BLaER1 treated with 17β-estradiol and CSF1 and Interleukin-3, amounts not matched to agents 10 nM and 100 nM (cell line): ENCODE measurements at regions not wholly inside any gene's neighbourhood (a gene's known extent, or its start where the extent isn't known, plus 50 kb on each side); places are given as distances from the start of the nearest gene placed in this dataset.
A peak's percentile ranks its signal among the peaks of the same experiment; 100 is the strongest.
"Not testable (repeated sequence)": the region's sequence is repeated elsewhere in the genome, so short reads cannot be mapped to it uniquely, and the experiment has no call there.

ENCODE experiments used
- H3K27ac ChIP-seq, 11 experiments: shearing (Covaris generic); formaldehyde crosslinking; 2 replicates each; pipeline ENCODE4 v1.8.1; 2022
- H3K27me3 ChIP-seq, 11 experiments: shearing (Covaris generic); formaldehyde crosslinking; 2 replicates each; pipeline ENCODE4 v1.8.1; 2022
- H3K36me3 ChIP-seq, 11 experiments: shearing (Covaris generic); formaldehyde crosslinking; 2 replicates each; pipeline ENCODE4 v1.8.1; 2022
- H3K4me1 ChIP-seq, 10 experiments: shearing (Covaris generic); formaldehyde crosslinking; 2 replicates each; pipeline ENCODE4 v1.8.1; 2022
- H3K4me2 ChIP-seq, 11 experiments: shearing (Covaris generic); formaldehyde crosslinking; 2 replicates each; pipeline ENCODE4 v1.8.1; 2022
- H3K4me3 ChIP-seq, 10 experiments: shearing (Covaris generic); formaldehyde crosslinking; 2 replicates each; pipeline ENCODE4 v1.8.1; 2022
- H3K9ac ChIP-seq, 11 experiments: shearing (Covaris generic); formaldehyde crosslinking; 2 replicates each; pipeline ENCODE4 v1.8.1; 2022
- H3K9me3 ChIP-seq, 11 experiments: shearing (Covaris generic); formaldehyde crosslinking; replicated peaks in 1 of 11; 2 replicates each; pipeline ENCODE4 v1.8.1; 2022
- H4K20me1 ChIP-seq, 11 experiments: shearing (Covaris generic); formaldehyde crosslinking; 2 replicates each; pipeline ENCODE4 v1.8.1; 2022
- Cebpa-rat ChIP-seq, 11 experiments: shearing (Covaris generic); IDR thresholded peaks; 2 replicates each; pipeline ENCODE4 v1.8.1; 2022

DNA sequence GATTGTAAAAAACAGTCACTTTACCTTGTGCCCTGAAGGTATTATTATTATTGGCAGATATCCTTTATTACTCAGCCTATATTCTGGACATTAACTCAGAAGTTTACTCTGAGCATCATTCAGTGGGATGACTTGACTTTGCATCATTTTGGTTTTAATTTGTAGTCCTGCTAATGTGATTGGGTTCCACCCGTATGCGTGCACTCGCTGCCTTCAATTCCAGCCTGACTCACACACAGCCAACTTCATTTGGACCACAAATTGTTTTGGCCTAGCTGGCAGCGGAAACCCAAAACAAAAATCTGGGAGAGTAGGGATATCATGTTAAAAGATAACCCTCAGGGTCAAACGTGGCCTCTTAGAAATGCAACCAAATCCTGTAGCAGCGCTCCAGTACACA is 704.4 kb upstream of the SLC35B3 start:
- H3K9ac ChIP-seq, result no peak overlapping the region
- H3K4me3 ChIP-seq, result no peak overlapping the region
- H3K4me1 ChIP-seq, result no peaks in the 10 kb centered on the region
- no peaks in the 10 kb centered on the region for H3K27me3 ChIP-seq
- no peak overlapping the region for H3K27ac ChIP-seq
- H4K20me1 ChIP-seq, result no peaks in the 10 kb centered on the region
- no peak for TF ChIP-seq Cebpa-rat (IDR thresholded peaks at IDR 0.05)
- H3K4me2 ChIP-seq, result no peak overlapping the region
- no peaks in the 10 kb centered on the region for H3K36me3 ChIP-seq
- H3K9me3 ChIP-seq, result no peaks in the 10 kb centered on the region

DNA sequence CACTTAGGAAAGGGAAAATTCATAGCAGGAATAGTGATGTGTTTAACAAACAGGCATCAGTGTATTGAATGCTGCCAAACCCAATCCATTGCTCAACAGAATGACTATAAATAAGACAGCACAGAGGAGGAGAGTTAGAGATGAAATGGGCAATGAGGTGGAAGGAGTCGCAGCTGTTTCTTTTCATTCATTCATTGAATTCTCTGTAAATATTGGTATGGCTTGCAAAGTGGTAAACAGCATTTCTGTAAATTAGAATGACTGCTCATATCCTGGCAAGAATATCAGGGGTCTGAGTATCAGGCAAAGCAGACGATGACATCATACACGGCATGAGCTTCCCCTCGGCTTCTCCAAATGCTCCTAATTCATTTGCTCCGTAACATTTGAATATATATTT is 703.6 kb upstream of the SLC35B3 start:
- no peak overlapping the region for H3K4me3 ChIP-seq
- H3K9ac ChIP-seq, result no peak overlapping the region
- no peaks in the 10 kb centered on the region for H3K9me3 ChIP-seq
- no peaks in the 10 kb centered on the region for H3K36me3 ChIP-seq
- no peaks in the 10 kb centered on the region for H4K20me1 ChIP-seq
- H3K27me3 ChIP-seq, result no peaks in the 10 kb centered on the region
- TF ChIP-seq Cebpa-rat (IDR thresholded peaks at IDR 0.05), result no peak
- H3K4me2 ChIP-seq, result no peak overlapping the region
- no peak overlapping the region for H3K27ac ChIP-seq
- H3K4me1 ChIP-seq, result no peaks in the 10 kb centered on the region

DNA sequence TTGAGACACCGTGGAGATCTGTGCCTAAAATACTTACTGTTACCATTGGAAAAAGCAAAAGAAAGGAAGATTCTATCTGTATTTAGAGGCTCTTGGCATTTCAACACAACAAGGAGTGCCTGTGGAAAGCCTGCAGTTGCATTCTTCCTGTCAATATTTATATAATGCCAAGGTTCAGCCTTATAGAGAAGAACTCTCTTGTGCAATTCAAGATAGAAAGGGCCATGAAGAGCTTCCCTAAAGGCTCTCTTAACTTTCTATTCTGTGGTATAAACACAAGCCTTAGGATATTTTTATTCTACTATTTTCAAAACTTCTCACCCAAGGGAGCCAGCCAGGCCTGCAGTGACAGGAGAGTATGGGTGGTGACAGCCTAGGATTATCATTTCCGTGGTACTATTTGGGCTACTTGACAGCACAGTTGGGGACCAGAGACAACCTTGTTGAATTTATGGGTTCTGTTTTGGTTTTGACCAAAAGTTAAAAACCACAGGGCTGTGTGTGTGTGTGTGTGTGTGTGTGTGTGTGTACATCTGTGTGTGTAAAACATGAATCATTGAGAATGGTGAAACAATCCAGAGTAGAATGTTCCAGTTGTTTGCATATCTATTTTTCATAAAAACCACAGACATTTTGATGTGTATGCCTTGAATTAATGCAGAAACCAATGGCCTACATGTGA is 700.9 kb upstream of the SLC35B3 start:
- Histone ChIP-seq H3K9me3 (no peaks in the 10 kb centered on the region), H3K4me1 (no peaks in the 10 kb centered on the region), H3K27ac (no peak overlapping the region), H3K36me3 (no peaks in the 10 kb centered on the region), H3K4me3 (no peak overlapping the region), H3K27me3 (no peaks in the 10 kb centered on the region), H3K9ac (no peak overlapping the region), H4K20me1 (no peaks in the 10 kb centered on the region), H3K4me2 (0 out of 22 replicates have a peak overlapping the region, but pooled peaks of 2 of the 11 experiments have one; percentile 6 to 10)
- TF ChIP-seq Cebpa-rat (IDR thresholded peaks at IDR 0.05), result no peak

DNA sequence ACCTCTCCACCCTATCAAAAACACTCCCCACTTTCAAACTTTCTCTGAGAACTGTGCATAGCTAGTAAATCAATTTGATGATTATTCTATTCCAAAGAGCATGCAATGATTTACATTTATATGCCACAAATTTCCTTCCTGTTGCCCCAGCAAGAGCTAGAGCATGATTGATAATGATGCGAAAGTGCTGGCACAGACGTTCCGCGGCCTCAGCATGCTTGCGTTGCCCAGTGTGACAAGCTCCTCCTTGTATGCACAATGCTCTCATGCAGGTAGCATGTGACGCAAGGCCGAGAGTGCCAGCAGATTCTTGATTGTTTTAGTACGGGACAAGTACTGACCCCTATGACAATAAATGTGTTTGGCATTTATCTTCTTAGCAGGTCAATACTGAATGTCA is 696.3 kb upstream of the SLC35B3 start:
- Histone ChIP-seq H3K9ac (no peak overlapping the region), H4K20me1 (no peaks in the 10 kb centered on the region), H3K4me3 (no peak overlapping the region), H3K27ac (no peak overlapping the region), H3K9me3 (no peaks in the 10 kb centered on the region), H3K4me1 (no peaks in the 10 kb centered on the region), H3K36me3 (no peaks in the 10 kb centered on the region), H3K27me3 (no peaks in the 10 kb centered on the region), H3K4me2 (no peak overlapping the region)
- TF ChIP-seq Cebpa-rat (IDR thresholded peaks at IDR 0.05), result no peak

DNA sequence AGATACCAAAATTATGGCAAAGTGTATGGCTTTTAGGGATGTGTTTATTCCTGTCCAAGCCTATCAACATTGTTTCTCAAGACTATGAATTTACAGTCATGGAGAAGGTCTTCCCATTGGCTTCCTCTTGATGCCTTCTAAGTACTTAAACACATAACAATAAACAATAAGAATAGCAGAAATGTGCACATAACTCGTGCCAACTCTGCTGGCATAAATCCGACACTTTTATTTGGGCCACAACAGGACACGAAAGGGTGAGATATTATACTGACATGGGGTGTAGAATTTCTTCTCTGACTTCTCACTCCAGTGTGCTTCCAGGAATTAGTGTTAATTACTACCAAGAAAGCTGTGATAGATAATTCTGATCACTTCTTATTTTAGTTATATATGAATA is 695.9 kb upstream of the SLC35B3 start:
- Histone ChIP-seq H3K27ac (no peak overlapping the region), H3K9ac (no peak overlapping the region), H3K4me3 (no peak overlapping the region), H3K4me1 (no peaks in the 10 kb centered on the region), H3K36me3 (no peaks in the 10 kb centered on the region), H3K9me3 (no peaks in the 10 kb centered on the region), H3K27me3 (no peaks in the 10 kb centered on the region), H3K4me2 (no peak overlapping the region), H4K20me1 (no peaks in the 10 kb centered on the region)
- no peak for TF ChIP-seq Cebpa-rat (IDR thresholded peaks at IDR 0.05)

DNA sequence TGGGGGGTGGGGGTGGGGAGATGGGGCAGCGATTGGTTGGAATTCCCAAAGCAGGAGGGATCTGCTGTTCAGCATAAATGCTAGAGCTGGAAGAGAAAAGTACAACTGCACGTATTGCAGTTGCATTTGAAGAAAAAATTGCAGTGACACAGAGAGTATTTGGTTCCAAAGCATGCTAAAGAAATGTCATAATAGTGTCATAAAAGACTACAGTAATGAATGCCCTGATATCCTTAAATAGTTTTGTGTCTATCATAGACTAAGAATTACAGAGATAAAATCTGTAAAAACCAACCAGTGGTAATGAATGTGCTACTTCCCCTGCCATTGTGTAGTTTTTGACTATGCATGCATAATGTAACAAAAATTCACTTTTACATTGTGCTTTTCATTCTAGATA is 693.6 kb upstream of the SLC35B3 start:
- H3K4me2 ChIP-seq, result no peak overlapping the region

DNA sequence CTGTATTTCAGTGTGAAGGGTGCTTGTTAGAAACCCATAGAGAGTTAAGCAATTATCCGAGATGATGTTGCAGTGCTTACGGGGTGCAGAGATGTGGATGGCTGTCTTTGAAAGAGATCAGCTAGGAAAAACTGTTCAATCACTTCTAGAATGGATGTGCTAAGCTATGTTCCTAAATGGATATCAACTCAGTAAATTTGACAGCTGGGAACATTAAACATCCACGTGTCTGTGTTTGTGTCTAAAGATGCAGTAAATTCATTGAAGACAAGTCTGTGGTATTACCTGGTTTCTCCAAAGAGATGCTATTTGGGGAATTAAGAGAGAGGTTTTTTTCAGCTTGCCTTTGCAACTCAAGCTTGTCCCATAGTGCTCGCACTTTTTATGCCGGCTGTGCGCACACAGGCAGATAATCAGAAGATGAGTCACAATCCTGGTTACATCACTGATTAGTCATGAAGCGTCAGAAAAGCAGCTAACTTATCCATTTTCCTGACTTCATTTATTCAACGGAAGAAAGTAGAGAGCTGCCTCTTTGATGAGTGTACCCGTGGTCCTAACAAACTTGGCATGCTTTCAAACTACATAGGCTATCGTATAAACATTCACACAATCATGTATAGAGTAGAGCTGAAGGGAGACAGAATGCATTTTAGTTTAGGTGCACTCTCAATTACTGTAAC is 691.7 kb upstream of the SLC35B3 start:
- no peak for TF ChIP-seq Cebpa-rat (IDR thresholded peaks at IDR 0.05)
- H3K4me2 ChIP-seq, result no peak overlapping the region
- H3K27ac ChIP-seq, result no peak overlapping the region
- H4K20me1 ChIP-seq, result no peaks in the 10 kb centered on the region
- no peaks in the 10 kb centered on the region for H3K4me1 ChIP-seq
- no peak overlapping the region for H3K9ac ChIP-seq
- no peaks in the 10 kb centered on the region for H3K9me3 ChIP-seq
- no peak overlapping the region for H3K4me3 ChIP-seq
- H3K27me3 ChIP-seq, result no peaks in the 10 kb centered on the region
- H3K36me3 ChIP-seq, result no peaks in the 10 kb centered on the region

More for the DNA sequence above, 693.6 kb upstream of the SLC35B3 start:
- Histone ChIP-seq H3K36me3 (no peaks in the 10 kb centered on the region), H3K9me3 (no peaks in the 10 kb centered on the region), H3K9ac (no peak overlapping the region), H4K20me1 (no peaks in the 10 kb centered on the region), H3K4me1 (no peaks in the 10 kb centered on the region), H3K4me3 (no peak overlapping the region), H3K27ac (no peak overlapping the region), H3K27me3 (no peaks in the 10 kb centered on the region)
- TF ChIP-seq Cebpa-rat (IDR thresholded peaks at IDR 0.05), result no peak

DNA sequence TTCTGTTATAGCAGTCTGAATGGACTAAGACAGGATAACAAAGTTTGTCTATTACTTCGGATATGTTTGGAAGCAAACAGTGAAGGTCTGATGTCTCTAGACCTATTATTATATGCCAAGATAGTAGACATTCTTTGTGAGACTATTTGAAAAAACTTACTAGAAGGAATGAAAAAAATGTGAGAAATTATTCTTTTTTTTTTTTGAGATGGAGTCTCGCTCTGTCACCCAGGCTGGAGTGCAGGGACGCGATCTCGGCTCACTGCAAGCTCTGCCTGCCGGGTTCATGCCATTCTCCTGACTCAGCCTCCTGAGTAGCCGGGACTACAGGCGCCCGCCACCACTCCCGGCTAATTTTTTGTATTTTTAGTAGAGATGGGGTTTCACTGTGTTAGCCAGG is 690.7 kb upstream of the SLC35B3 start:
- H3K9ac ChIP-seq, H3K9me3 ChIP-seq: not testable (repeated sequence)

DNA sequence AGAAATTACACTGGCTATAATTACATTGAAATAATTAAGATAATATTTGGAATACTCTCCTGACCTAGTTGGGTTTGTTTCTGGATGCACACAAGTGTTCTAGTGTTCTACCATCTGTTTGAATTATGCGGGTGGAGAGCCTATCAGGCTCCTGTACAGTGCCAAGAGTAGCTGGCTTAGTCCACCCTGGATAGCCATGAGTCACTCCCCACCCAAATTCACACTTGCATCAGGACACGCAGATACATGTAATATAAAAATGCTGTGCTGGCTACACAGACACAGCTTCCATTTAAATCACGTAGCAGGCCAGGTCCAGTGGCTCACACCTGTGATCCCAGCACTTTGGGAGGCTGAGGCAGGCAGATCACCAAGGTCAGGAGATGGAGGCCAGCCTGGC is 686.2 kb upstream of the SLC35B3 start:
- Histone ChIP-seq H3K36me3 (no peaks in the 10 kb centered on the region), H3K4me2 (no peak overlapping the region), H3K4me1 (peaks cover 0 to 9% (median 0%) of the 10 kb centered on the region in 10 experiments; a peak in 4 of 20 replicates), H3K27me3 (no peaks in the 10 kb centered on the region), H3K9me3 (no peaks in the 10 kb centered on the region), H4K20me1 (no peaks in the 10 kb centered on the region), H3K27ac (no peak overlapping the region), H3K4me3 (no peak overlapping the region), H3K9ac (no peak overlapping the region)
- no peak for TF ChIP-seq Cebpa-rat (IDR thresholded peaks at IDR 0.05)

More for the DNA sequence above, 690.7 kb upstream of the SLC35B3 start:
- not testable (repeated sequence) for H3K4me2 ChIP-seq, H4K20me1 ChIP-seq, H3K27me3 ChIP-seq, H3K36me3 ChIP-seq, H3K27ac ChIP-seq, H3K4me3 ChIP-seq, H3K4me1 ChIP-seq

DNA sequence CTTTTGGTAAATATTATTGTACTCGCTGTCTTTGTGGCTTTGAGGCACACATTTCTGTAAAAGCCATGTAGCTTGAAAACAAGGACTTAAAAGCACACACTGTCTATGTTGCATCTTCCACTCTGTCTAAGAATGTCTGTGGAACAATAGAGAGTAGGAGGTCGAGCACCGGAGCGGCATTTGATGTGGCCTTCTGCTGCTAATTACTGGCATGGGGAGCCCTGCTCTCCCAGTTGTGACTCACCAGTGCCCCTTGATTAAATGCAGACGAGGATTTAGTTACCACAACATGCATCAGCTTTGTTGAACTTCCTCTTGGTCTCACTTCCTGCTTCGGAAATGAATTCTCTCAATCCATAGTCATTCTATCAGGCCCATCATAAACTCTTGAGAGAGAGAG is 680.7 kb upstream of the SLC35B3 start:
- H3K36me3 ChIP-seq, result no peaks in the 10 kb centered on the region
- H4K20me1 ChIP-seq, result no peaks in the 10 kb centered on the region
- no peaks in the 10 kb centered on the region for H3K9me3 ChIP-seq
- no peak overlapping the region for H3K9ac ChIP-seq
- TF ChIP-seq Cebpa-rat (IDR thresholded peaks at IDR 0.05), result no peak
- H3K27me3 ChIP-seq, result no peaks in the 10 kb centered on the region
- H3K4me1 ChIP-seq, result peaks cover 0 to 20% (median 5%) of the 10 kb centered on the region in 10 experiments; a peak in 7 of 20 replicates
- peak overlapping the region in 4 of 11 experiments; percentile 13 to 55 (median 36); a peak in 6 of 22 replicates for H3K4me2 ChIP-seq
- no peak overlapping the region for H3K4me3 ChIP-seq
- H3K27ac ChIP-seq, result no peak overlapping the region
